BLaER1 treated with 17β-estradiol and CSF1 and Interleukin-3, amounts not matched to agents 10 nM and 100 nM (cell line): ENCODE measurements at regions not wholly inside any gene's neighbourhood (a gene's known extent, or its start where the extent isn't known, plus 50 kb on each side); places are given as distances from the start of the nearest gene placed in this dataset.

Experiments used
- H3K27ac ChIP-seq, 11 experiments: shearing (Covaris generic); formaldehyde crosslinking; 2 replicates each; pipeline ENCODE4 v1.8.1; 2022
- H3K27me3 ChIP-seq, 11 experiments: shearing (Covaris generic); formaldehyde crosslinking; 2 replicates each; pipeline ENCODE4 v1.8.1; 2022
- H3K36me3 ChIP-seq, 11 experiments: shearing (Covaris generic); formaldehyde crosslinking; 2 replicates each; pipeline ENCODE4 v1.8.1; 2022
- H3K4me1 ChIP-seq, 10 experiments: shearing (Covaris generic); formaldehyde crosslinking; 2 replicates each; pipeline ENCODE4 v1.8.1; 2022
- H3K4me2 ChIP-seq, 11 experiments: shearing (Covaris generic); formaldehyde crosslinking; 2 replicates each; pipeline ENCODE4 v1.8.1; 2022
- H3K4me3 ChIP-seq, 10 experiments: shearing (Covaris generic); formaldehyde crosslinking; 2 replicates each; pipeline ENCODE4 v1.8.1; 2022
- H3K9ac ChIP-seq, 11 experiments: shearing (Covaris generic); formaldehyde crosslinking; 2 replicates each; pipeline ENCODE4 v1.8.1; 2022
- H3K9me3 ChIP-seq, 11 experiments: shearing (Covaris generic); formaldehyde crosslinking; replicated peaks in 1 of 11; 2 replicates each; pipeline ENCODE4 v1.8.1; 2022
- H4K20me1 ChIP-seq, 11 experiments: shearing (Covaris generic); formaldehyde crosslinking; 2 replicates each; pipeline ENCODE4 v1.8.1; 2022
- Cebpa-rat ChIP-seq, 11 experiments: shearing (Covaris generic); IDR thresholded peaks; 2 replicates each; pipeline ENCODE4 v1.8.1; 2022

DNA sequence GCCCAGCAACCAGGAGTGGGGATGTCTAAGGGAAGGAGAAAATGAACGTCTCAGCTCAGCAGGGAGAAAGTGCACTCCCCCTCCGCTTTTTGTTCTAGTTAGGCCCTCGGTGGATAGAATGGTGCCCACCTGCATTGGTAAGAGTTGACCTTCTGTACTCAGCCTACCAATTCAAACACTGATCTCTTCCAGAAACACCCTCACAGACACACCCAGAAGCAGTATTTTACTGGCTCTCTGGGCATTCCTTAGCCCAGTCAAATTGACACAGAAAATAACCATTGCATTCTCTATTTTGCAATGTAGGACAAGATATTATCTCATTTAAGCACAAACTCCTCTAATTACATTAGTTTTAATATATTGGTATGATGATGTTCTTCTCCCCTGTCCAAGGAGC, 106.1 kb upstream of the C7orf33 start:
- H3K27ac ChIP-seq: no peak overlapping the region

DNA sequence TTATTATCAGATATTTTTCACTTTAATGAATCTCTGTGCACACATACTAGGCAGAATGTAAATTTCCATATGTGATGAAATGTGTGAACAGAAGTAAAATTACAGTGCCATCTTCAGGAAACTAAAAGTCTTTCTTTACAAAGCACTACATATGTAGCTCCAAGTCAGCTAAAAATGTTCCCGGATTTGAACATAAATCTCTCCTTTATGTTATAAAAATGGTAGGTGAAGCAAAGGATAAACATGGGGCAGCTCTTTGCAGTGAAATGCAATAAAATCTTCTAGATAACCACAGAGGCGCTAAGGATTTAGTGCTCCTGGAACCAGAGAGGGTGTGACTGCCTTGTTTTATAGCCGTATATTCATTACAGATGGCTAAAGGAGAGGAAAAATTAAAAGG, 104.9 kb upstream of the C7orf33 start:
- Histone ChIP-seq H4K20me1 (no peaks in the 10 kb centered on the region), H3K36me3 (no peaks in the 10 kb centered on the region), H3K4me2 (no peak overlapping the region), H3K9me3 (no peaks in the 10 kb centered on the region), H3K9ac (no peak overlapping the region), H3K27ac (no peak overlapping the region), H3K27me3 (no peaks in the 10 kb centered on the region), H3K4me3 (no peak overlapping the region), H3K4me1 (peaks cover 0 to 16% (median 11%) of the 10 kb centered on the region in 10 experiments; a peak in 17 of 20 replicates)
- TF ChIP-seq Cebpa-rat (IDR thresholded peaks at IDR 0.05): no peak

More for the DNA sequence above, 106.1 kb upstream of the C7orf33 start:
- Histone ChIP-seq H3K4me1 (peaks cover 0 to 16% (median 11%) of the 10 kb centered on the region in 10 experiments; a peak in 17 of 20 replicates), H3K4me2 (peak overlapping the region in 8 of 11 experiments; percentile 43 to 69 (median 59); a peak in 15 of 22 replicates), H3K4me3 (no peak overlapping the region), H3K9ac (peak overlapping the region in 1 of 11 experiments; percentile 33; a peak in 1 of 22 replicates), H4K20me1 (no peaks in the 10 kb centered on the region), H3K36me3 (no peaks in the 10 kb centered on the region), H3K9me3 (no peaks in the 10 kb centered on the region), H3K27me3 (no peaks in the 10 kb centered on the region)
- TF ChIP-seq Cebpa-rat (IDR thresholded peaks at IDR 0.05): no peak

DNA sequence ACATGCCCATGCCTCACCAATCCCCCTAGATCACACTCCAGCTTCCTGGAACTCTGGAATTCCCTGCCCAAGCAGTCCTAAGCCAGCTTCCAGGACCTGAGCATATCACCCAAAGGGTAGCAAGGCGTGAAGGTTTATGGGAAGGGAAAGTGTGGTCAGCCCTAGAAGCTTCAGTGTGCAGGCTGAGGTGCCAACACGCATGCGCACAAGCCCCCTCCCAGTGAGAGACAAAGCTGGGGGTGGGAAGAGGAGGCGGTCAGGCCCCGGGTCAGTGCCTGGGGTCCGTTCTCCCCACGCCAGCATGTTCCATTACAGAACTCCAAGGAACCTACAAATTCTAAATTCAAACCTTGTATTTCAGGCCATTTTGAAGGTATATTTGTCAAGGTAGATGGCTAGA, 103.6 kb upstream of the C7orf33 start:
- H3K4me1 ChIP-seq: peaks cover 0 to 16% (median 10%) of the 10 kb centered on the region in 10 experiments; a peak in 15 of 20 replicates
- no peak overlapping the region for H3K27ac ChIP-seq
- H3K9ac ChIP-seq: no peak overlapping the region
- no peak overlapping the region for H3K4me3 ChIP-seq
- no peak overlapping the region for H3K4me2 ChIP-seq
- H4K20me1 ChIP-seq: no peaks in the 10 kb centered on the region
- no peaks in the 10 kb centered on the region for H3K36me3 ChIP-seq
- peaks cover 0 to under 1% (median 0%) of the 10 kb centered on the region in 11 experiments; a peak in 1 of 22 replicates for H3K9me3 ChIP-seq
- TF ChIP-seq Cebpa-rat (IDR thresholded peaks at IDR 0.05): no peak
- no peaks in the 10 kb centered on the region for H3K27me3 ChIP-seq

DNA sequence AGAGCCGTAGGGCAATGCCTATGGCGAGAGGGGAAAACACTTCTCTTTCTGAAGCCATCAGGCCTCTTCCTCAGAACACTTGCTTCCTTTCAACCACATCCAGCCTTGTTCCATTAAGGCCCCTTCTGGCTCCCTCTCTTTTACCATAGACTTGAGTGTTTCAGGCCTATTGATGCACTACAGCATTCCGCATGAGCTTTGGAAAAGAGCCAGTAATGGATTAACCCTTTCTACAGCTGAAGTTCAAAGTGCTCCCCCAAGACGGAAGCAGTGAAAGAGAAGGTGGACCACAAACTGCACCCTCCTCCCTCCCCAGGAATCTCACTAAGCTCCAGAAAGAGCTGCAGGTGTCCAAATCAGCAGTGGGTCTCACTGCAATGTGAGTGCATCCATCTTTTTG, 102.7 kb upstream of the C7orf33 start:
- Histone ChIP-seq H3K4me2 (no peak overlapping the region), H3K4me1 (peaks cover 0 to 16% (median 10%) of the 10 kb centered on the region in 10 experiments; a peak in 15 of 20 replicates), H3K27me3 (no peaks in the 10 kb centered on the region), H3K9me3 (peaks cover 0 to 10% (median 7%) of the 10 kb centered on the region in 11 experiments; a peak in 16 of 22 replicates), H3K27ac (no peak overlapping the region), H4K20me1 (no peaks in the 10 kb centered on the region), H3K9ac (no peak overlapping the region), H3K4me3 (no peak overlapping the region), H3K36me3 (no peaks in the 10 kb centered on the region)
- TF ChIP-seq Cebpa-rat (IDR thresholded peaks at IDR 0.05): no peak

DNA sequence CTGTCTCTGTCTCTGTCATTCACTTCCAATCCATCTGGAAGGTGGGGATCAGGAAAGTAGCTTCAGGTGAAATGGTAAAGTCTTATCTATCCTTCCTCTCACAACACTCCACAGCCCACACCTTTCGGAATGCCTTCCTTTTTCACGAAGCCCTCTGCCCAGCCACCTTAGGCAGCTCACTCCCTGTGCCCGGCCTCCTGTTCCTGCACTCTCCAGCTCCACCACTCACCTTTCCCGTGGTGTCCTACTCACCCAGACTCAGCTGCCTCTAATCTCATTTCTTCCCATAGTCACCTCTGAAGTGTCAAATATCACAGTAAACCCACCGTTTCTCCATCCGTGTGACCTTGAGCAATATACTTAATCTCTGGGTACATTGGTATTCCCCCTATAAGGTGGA, 100.9 kb upstream of the C7orf33 start:
- Histone ChIP-seq H3K4me1 (peaks cover 0 to 4% (median under 1%) of the 10 kb centered on the region in 10 experiments; a peak in 6 of 20 replicates), H3K9ac (no peak overlapping the region), H3K4me2 (no peak overlapping the region), H3K27ac (no peak overlapping the region), H3K36me3 (no peaks in the 10 kb centered on the region), H3K4me3 (no peak overlapping the region), H4K20me1 (no peaks in the 10 kb centered on the region), H3K27me3 (no peaks in the 10 kb centered on the region), H3K9me3 (peaks cover 0 to 20% (median 10%) of the 10 kb centered on the region in 11 experiments; a peak in 16 of 22 replicates)
- no peak for TF ChIP-seq Cebpa-rat (IDR thresholded peaks at IDR 0.05)

DNA sequence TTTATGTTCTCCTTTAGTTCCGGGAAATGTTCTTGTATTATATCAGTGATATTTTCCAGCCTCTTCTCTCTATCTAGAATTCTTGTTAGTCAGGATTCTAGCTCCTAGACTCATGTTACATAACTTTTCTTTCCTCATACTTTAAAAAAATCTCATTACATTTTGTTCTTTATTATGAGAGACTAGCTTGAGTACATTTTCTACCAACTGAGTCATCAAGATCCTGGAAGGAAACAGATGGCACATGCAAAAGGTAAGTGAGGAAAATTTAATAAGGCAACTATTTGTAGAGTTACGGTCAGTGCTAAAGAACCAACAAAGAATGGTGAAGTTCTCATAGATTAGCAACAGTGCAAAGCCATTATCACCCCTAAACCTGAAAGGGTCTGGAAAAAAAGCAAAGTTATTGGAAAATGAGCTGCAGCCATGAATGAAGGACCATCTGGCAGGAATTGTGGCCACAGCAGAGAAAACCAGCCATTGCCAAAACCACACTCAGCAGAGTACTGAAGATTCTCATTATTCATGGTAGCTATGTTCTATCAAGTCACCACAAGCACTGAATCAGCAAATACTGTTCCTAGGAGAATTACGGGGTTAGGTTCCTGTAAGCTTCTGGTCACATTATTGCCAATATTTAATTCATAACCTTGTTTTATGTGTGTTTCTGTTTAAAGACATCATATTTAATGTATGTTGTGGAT, 98.3 kb upstream of the C7orf33 start:
- H3K4me3 ChIP-seq: no peak overlapping the region
- peaks cover 0 to 6% (median 4%) of the 10 kb centered on the region in 10 experiments; a peak in 9 of 20 replicates for H3K4me1 ChIP-seq
- TF ChIP-seq Cebpa-rat (IDR thresholded peaks at IDR 0.05): no peak
- H3K27ac ChIP-seq: no peak overlapping the region
- H3K4me2 ChIP-seq: no peak overlapping the region
- H4K20me1 ChIP-seq: no peaks in the 10 kb centered on the region
- H3K36me3 ChIP-seq: no peaks in the 10 kb centered on the region
- H3K27me3 ChIP-seq: no peaks in the 10 kb centered on the region
- H3K9me3 ChIP-seq: peaks cover 0 to 20% (median 10%) of the 10 kb centered on the region in 11 experiments; a peak in 16 of 22 replicates
- no peak overlapping the region for H3K9ac ChIP-seq

DNA sequence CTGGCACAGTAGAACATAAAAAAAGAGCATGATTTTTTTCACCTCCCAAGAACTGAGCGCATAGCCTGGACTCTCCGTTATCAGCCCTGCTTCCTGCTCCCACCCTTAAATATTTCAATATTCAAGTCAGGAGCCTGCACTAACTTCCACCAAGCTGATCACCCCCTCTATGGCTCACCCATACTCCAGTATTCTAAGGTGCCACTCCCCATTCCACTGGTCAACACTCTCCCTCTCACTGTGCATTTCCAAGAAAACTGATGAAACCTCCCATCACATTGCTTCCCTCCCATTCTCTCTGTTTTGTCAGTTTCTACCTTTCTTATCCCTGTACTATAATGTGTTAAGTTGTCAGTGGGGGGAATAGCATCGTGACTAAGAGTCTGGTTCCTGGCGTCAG, 95.0 kb upstream of the C7orf33 start:
- no peaks in the 10 kb centered on the region for H3K36me3 ChIP-seq
- peaks cover 0 to 20% (median 10%) of the 10 kb centered on the region in 11 experiments; a peak in 16 of 22 replicates for H3K9me3 ChIP-seq
- no peaks in the 10 kb centered on the region for H4K20me1 ChIP-seq
- H3K4me3 ChIP-seq: no peak overlapping the region
- no peaks in the 10 kb centered on the region for H3K27me3 ChIP-seq
- H3K4me1 ChIP-seq: peaks cover 0 to 9% (median 8%) of the 10 kb centered on the region in 10 experiments; a peak in 9 of 20 replicates
- no peak for TF ChIP-seq Cebpa-rat (IDR thresholded peaks at IDR 0.05)
- H3K4me2 ChIP-seq: no peak overlapping the region
- no peak overlapping the region for H3K27ac ChIP-seq
- H3K9ac ChIP-seq: no peak overlapping the region

DNA sequence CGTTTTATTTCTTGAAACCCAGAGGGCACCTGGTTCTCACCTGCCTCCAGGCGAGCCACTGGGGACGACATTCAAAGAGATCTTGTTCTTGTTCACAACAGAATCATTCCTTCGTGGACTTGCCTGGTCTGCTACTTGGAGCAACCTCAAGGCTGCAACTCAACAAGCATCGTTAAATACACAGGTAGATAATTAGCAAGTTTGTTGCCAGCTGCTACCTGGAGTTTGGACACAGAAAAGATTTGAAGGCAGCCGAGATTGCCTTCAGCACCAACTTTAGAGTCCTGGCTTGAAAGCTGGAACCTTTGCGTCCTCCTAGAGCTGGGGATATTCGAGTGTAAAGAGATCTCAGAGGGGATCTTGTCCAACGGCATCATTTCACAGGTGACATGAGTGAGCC, 89.6 kb upstream of the C7orf33 start:
- Histone ChIP-seq H3K4me2 (no peak overlapping the region), H3K27ac (no peak overlapping the region), H3K4me3 (no peak overlapping the region), H3K27me3 (no peaks in the 10 kb centered on the region), H3K9ac (no peak overlapping the region), H3K4me1 (peaks cover 0 to 9% (median 8%) of the 10 kb centered on the region in 10 experiments; a peak in 9 of 20 replicates), H3K9me3 (no peaks in the 10 kb centered on the region), H3K36me3 (no peaks in the 10 kb centered on the region), H4K20me1 (no peaks in the 10 kb centered on the region)
- TF ChIP-seq Cebpa-rat (IDR thresholded peaks at IDR 0.05): no peak

DNA sequence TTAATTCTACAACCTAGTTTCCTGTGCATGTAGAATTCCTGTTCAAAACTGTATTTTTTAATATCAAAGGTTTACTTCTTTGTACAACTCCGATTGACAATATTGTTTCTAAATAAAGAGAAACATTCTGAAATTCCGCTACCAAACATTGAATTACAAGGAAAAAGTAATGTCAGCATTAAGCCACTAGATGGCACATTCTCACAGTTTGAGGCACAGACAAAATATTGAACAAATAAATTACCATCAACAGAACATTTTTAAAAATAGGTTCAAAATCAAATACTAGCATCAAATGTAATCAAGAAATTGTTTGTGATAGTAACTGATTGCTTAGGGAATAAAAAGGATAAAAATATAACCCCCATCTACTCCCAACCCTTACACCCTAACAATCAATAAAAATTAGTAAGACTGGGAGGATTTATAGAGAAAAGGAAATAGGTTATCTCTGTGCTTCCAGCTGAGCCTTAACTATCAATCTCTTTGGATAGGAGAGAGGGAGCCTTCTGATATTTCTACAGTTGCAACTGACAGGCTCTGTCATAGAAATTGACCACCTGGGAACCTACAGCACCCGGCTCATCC, 86.6 kb upstream of the C7orf33 start:
- Histone ChIP-seq H3K27ac (no peak overlapping the region), H3K27me3 (no peaks in the 10 kb centered on the region), H3K9me3 (no peaks in the 10 kb centered on the region), H3K4me1 (peaks cover 0 to 12% (median 8%) of the 10 kb centered on the region in 10 experiments; a peak in 13 of 20 replicates), H4K20me1 (no peaks in the 10 kb centered on the region), H3K4me2 (no peak overlapping the region), H3K9ac (no peak overlapping the region), H3K36me3 (no peaks in the 10 kb centered on the region), H3K4me3 (no peak overlapping the region)
- no peak for TF ChIP-seq Cebpa-rat (IDR thresholded peaks at IDR 0.05)
